HG02759 (cell line): ENCODE measurements at regions not wholly inside any gene's neighbourhood (a gene's known extent, or its start where the extent isn't known, plus 50 kb on each side); places are given as distances from the start of the nearest gene placed in this dataset.

Experiments
- ATAC-seq: cut with Tn5 transposase; IDR thresholded peaks from one replicate; pipeline ENCODE4 v1.9.1; 2021; ENCODE audit warnings: mild to moderate bottlenecking, moderate library complexity; ENCODE audit not compliant: unreplicated experiment

GRCh38 chr3:23075496-23075895, 127.6 kb upstream of the UBE2E2 start:
- no peak for ATAC-seq

- no peak for ATAC-seq
Measured at GRCh38 chr3:23076437-23076836, 126.7 kb upstream of the UBE2E2 start.

- no peak for ATAC-seq
Measured at GRCh38 chr3:23077126-23077525, 126.0 kb upstream of the UBE2E2 start.

GRCh38 chr3:23078735-23079134, 124.4 kb upstream of the UBE2E2 start:
- ATAC-seq: no peak

- ATAC-seq: no peak
Measured at GRCh38 chr3:23079976-23080375, 123.2 kb upstream of the UBE2E2 start.

- ATAC-seq: no peak
Measured at GRCh38 chr3:23083701-23084100, 119.4 kb upstream of the UBE2E2 start.

GRCh38 chr3:23084367-23084766, 118.8 kb upstream of the UBE2E2 start:
- no peak for ATAC-seq

- no peak for ATAC-seq
Measured at GRCh38 chr3:23085261-23085660, 117.9 kb upstream of the UBE2E2 start.

- no peak for ATAC-seq
Measured at GRCh38 chr3:23086331-23086730, 116.8 kb upstream of the UBE2E2 start.

GRCh38 chr3:23086831-23087230, 116.3 kb upstream of the UBE2E2 start:
- no peak for ATAC-seq

- ATAC-seq: no peak
Measured at GRCh38 chr3:23094412-23094811, 108.7 kb upstream of the UBE2E2 start.

- ATAC-seq: no peak
Measured at GRCh38 chr3:23094890-23095462, 108.2 kb upstream of the UBE2E2 start.

GRCh38 chr3:23096041-23096440, 107.1 kb upstream of the UBE2E2 start:
- ATAC-seq: no peak

- no peak for ATAC-seq
Measured at GRCh38 chr3:23099021-23099420, 104.1 kb upstream of the UBE2E2 start.

GRCh38 chr3:23099677-23100076, 103.5 kb upstream of the UBE2E2 start:
- no peak for ATAC-seq

- ATAC-seq: no peak
Measured at GRCh38 chr3:23100106-23100505, 103.0 kb upstream of the UBE2E2 start.

- no peak for ATAC-seq
Measured at GRCh38 chr3:23103764-23104163, 99.4 kb upstream of the UBE2E2 start.

GRCh38 chr3:23105048-23105447, 98.1 kb upstream of the UBE2E2 start:
- ATAC-seq: no peak

GRCh38 chr3:23106666-23107065, 96.5 kb upstream of the UBE2E2 start:
- ATAC-seq: no peak

- no peak for ATAC-seq
Measured at GRCh38 chr3:23107221-23107620, 95.9 kb upstream of the UBE2E2 start.

GRCh38 chr3:23108451-23109057, 94.6 kb upstream of the UBE2E2 start:
- ATAC-seq: no peak

- no peak for ATAC-seq
Measured at GRCh38 chr3:23111286-23111685, 91.8 kb upstream of the UBE2E2 start.

- ATAC-seq: no peak
Measured at GRCh38 chr3:23111797-23112196, 91.3 kb upstream of the UBE2E2 start.
